SW 1271 (cell line): ENCODE measurements at regions not wholly inside any gene's neighbourhood (a gene's known extent, or its start where the extent isn't known, plus 50 kb on each side); places are given as distances from the start of the nearest gene placed in this dataset.

Experiments
- DNase-seq, 2 experiments: peaks; one replicate each; lab custom pipeline; 2025; lab: John Stamatoyannopoulos, UW

- DNase-seq, result no peak
Observed at GRCh38 chr14:65320661-65321308, 91.7 kb upstream of the FUT8 start.

- no peak for DNase-seq
Observed at GRCh38 chr14:65321370-65321875, 91.1 kb upstream of the FUT8 start.

GRCh38 chr14:65329481-65329880 is 83.0 kb upstream of the FUT8 start:
- DNase-seq, result no peak

- no peak for DNase-seq
Observed at GRCh38 chr14:65329911-65330310, 82.6 kb upstream of the FUT8 start.

- DNase-seq, result no peak
Observed at GRCh38 chr14:65330416-65330815, 82.1 kb upstream of the FUT8 start.

GRCh38 chr14:65331652-65332051 is 80.9 kb upstream of the FUT8 start:
- no peak for DNase-seq

- no peak for DNase-seq
Observed at GRCh38 chr14:65332141-65332871, 80.2 kb upstream of the FUT8 start.

GRCh38 chr14:65333943-65334687 is 78.4 kb upstream of the FUT8 start:
- DNase-seq, result no peak

- no peak for DNase-seq
Observed at GRCh38 chr14:65334765-65335410, 77.6 kb upstream of the FUT8 start.

GRCh38 chr14:65335411-65335947 is 77.1 kb upstream of the FUT8 start:
- no peak for DNase-seq

- DNase-seq, result no peak
Observed at GRCh38 chr14:65336191-65336591, 76.3 kb upstream of the FUT8 start.

- DNase-seq, result no peak
Observed at GRCh38 chr14:65339866-65340265, 72.7 kb upstream of the FUT8 start.

GRCh38 chr14:65344011-65344410 is 68.5 kb upstream of the FUT8 start:
- DNase-seq, result no peak

GRCh38 chr14:65345266-65345665 is 67.3 kb upstream of the FUT8 start:
- no peak for DNase-seq

GRCh38 chr14:65346474-65346873 is 66.1 kb upstream of the FUT8 start:
- no peak for DNase-seq

GRCh38 chr14:65346895-65347294 is 65.6 kb upstream of the FUT8 start:
- no peak for DNase-seq

GRCh38 chr14:65348137-65348536 is 64.4 kb upstream of the FUT8 start:
- no peak for DNase-seq

GRCh38 chr14:65349100-65349499 is 63.4 kb upstream of the FUT8 start:
- DNase-seq, result no peak

GRCh38 chr14:65351493-65352194 is 60.9 kb upstream of the FUT8 start:
- DNase-seq, result no peak

GRCh38 chr14:65352964-65353530 is 59.5 kb upstream of the FUT8 start:
- no peak for DNase-seq

- DNase-seq, result no peak
Observed at GRCh38 chr14:65354131-65354530, 58.4 kb upstream of the FUT8 start.
